Adrenal gland (tissue), 9 donors: ENCODE measurements at regions not wholly inside any gene's neighbourhood (a gene's known extent, or its start where the extent isn't known, plus 50 kb on each side); places are given as distances from the start of the nearest gene placed in this dataset.

Source experiments
- DNase-seq, 7 donors: peaks; one replicate each; pipeline ENCODE4 v3.0.0-alpha.2; 2019 to 2020
- H3K27ac ChIP-seq, 5 donors: fragments of 200-600 bp; sonication (generic) in 4 of 5; 1 replicate in 3 of 5; 2 replicates in 2 of 5; pipeline versions ENCODE4 v1.5.1 to v1.8.0; 2016 to 2020; ENCODE audit warnings: mild to moderate bottlenecking in 1 of 5
- H3K27me3 ChIP-seq: fragments of 200-600 bp; 2 replicates; pipeline ENCODE4 v1.8.0; 2021
- H3K36me3 ChIP-seq, 2 donors: fragments of 200-600 bp; replicated peaks in 1 of 2; 1 replicate in 1 of 2; 2 replicates in 1 of 2; pipeline versions ENCODE4 v1.5.1 to v1.8.0; 2018 to 2022
- H3K4me1 ChIP-seq, 2 donors: fragments of 200-600 bp; replicated peaks in 1 of 2; 1 replicate in 1 of 2; 2 replicates in 1 of 2; pipeline versions ENCODE4 v1.5.1 to v1.8.0; 2018 to 2021
- H3K4me3 ChIP-seq, 4 donors: fragments of 200-600 bp; sonication (generic) in 3 of 4; one replicate each; pipeline ENCODE4 v1.5.1; 2016 to 2018
- H3K9me3 ChIP-seq, 3 donors: fragments of 200-600 bp; sonication (generic) in 1 of 3; replicated peaks in 1 of 3; 1 replicate in 2 of 3; 2 replicates in 1 of 3; pipeline versions ENCODE4 v1.5.1 to v1.8.0; 2016 to 2021
- CTCF ChIP-seq, 6 experiments: fragments of 450-650 bp in 4 of 6; fragments of 200-600 bp in 2 of 6; sonication (generic) in 1 of 6; IDR thresholded peaks; 1 replicate in 5 of 6; 2 replicates in 1 of 6; pipeline versions ENCODE4 v1.5.1 to v1.8.0; 2016 to 2021; ENCODE audit warnings: antibody characterized with exemption in 6 of 6, mild to moderate bottlenecking in 2 of 6, moderate library complexity in 1 of 6
- POLR2A ChIP-seq, 2 donors: fragments of 450-650 bp; IDR thresholded peaks; one replicate each; pipeline ENCODE4 v1.6.1; 2017; ENCODE audit warnings: antibody characterized with exemption in 2 of 2, mild to moderate bottlenecking in 2 of 2, moderate library complexity in 1 of 2
- WGBS, 4 donors: extraction: QIAGEN DNeasy Blood & Tissue Kit in 2 of 4; methylation state at CpG; one replicate each; pipeline versions ENCODE4 v1.1.5 to v1.1.7; 2013 to 2017; 5-methylcytosine and 5-hydroxymethylcytosine counted together
- intact Hi-C, 2 donors: fragments of 100-400 bp; cut with DNase I; formaldehyde crosslinking; loops; one replicate each; pipeline versions ENCODE4 v1.14.1 to v1.15.0; 2022 to 2023
- donor health status: healthy with polysubstance abuse.
- donor health status: Bipolar disorder and iron deficiency.
- donor health status: DM: yes; HTN: yes; CAD: no.
- donor health status: DM: no; HTN: no; CAD: no.
- donor health status: DM: no; HTN: no; CAD: no.

- Histone ChIP-seq H3K9me3 (no peaks in the 10 kb centered on the region), H3K27me3 (no peaks in the 10 kb centered on the region), H3K36me3 (no peaks in the 10 kb centered on the region), H3K27ac (no peak overlapping the region), H3K4me3 (no peak overlapping the region), H3K4me1 (no peaks in the 10 kb centered on the region)
- no peak for DNase-seq
- TF ChIP-seq CTCF (IDR thresholded peaks at IDR 0.05) (no peak), POLR2A (IDR thresholded peaks at IDR 0.05) (no peak)
- intact Hi-C loops: no loop called here
- 67 to 91% (median 79%) methylated on average over 1 of the region's 1 CpG for WGBS, 4 donors
Observed at GRCh38 chr12:115240251-115240650, 556.3 kb upstream of the TBX3 start.

- H3K36me3 ChIP-seq: no peaks in the 10 kb centered on the region
- TF ChIP-seq CTCF (IDR thresholded peaks at IDR 0.05) (no peak), POLR2A (IDR thresholded peaks at IDR 0.05) (no peak)
Observed at GRCh38 chr12:115235880-115236279, 551.9 kb upstream of the TBX3 start.

GRCh38 chr12:115233891-115234543, 550.0 kb upstream of the TBX3 start:
- WGBS, 4 donors: 56 to 83% (median 72%) methylated on average over 6 of the region's 6 CpGs
- no peak overlapping the region for H3K27ac ChIP-seq
- no peak for TF ChIP-seq POLR2A (IDR thresholded peaks at IDR 0.05)
- TF ChIP-seq CTCF (IDR thresholded peaks at IDR 0.05): no peak

More at GRCh38 chr12:115235880-115236279, 551.9 kb upstream of the TBX3 start:
- no peaks in the 10 kb centered on the region for H3K4me1 ChIP-seq
- H3K27ac ChIP-seq: no peak overlapping the region
- no peak for DNase-seq
- no peaks in the 10 kb centered on the region for H3K9me3 ChIP-seq
- intact Hi-C loops: no loop called here
- no peak overlapping the region for H3K4me3 ChIP-seq
- whole genome bisulfite sequencing, 4 donors: 0 to 74% (median 62%) methylated on average over 1 of the region's 1 CpG
- no peaks in the 10 kb centered on the region for H3K27me3 ChIP-seq

GRCh38 chr12:115232455-115233156, 548.6 kb upstream of the TBX3 start:
- Histone ChIP-seq H3K27ac (no peak overlapping the region), H3K27me3 (no peaks in the 10 kb centered on the region), H3K4me3 (no peak overlapping the region), H3K9me3 (no peaks in the 10 kb centered on the region), H3K4me1 (peaks cover 0 to 7% of the 10 kb centered on the region in 2 donors), H3K36me3 (no peaks in the 10 kb centered on the region)
- intact Hi-C loops: no loop called here
- TF ChIP-seq POLR2A (IDR thresholded peaks at IDR 0.05): no peak
- no peak for TF ChIP-seq CTCF (IDR thresholded peaks at IDR 0.05)
- 89 to 96% (median 94%) methylated on average over 7 of the region's 7 CpGs for WGBS, 4 donors
- no peak for DNase-seq

More at GRCh38 chr12:115233891-115234543, 550.0 kb upstream of the TBX3 start:
- no peak overlapping the region for H3K4me3 ChIP-seq
- H3K36me3 ChIP-seq: no peaks in the 10 kb centered on the region
- no peaks in the 10 kb centered on the region for H3K9me3 ChIP-seq
- intact Hi-C loops: no loop called here
- DNase-seq: no peak
- peaks cover 0 to 7% of the 10 kb centered on the region in 2 donors for H3K4me1 ChIP-seq
- H3K27me3 ChIP-seq: no peaks in the 10 kb centered on the region
